NCI-H2227 treated with DMSO at 0.1 percent for 48 hours (cell line): ENCODE measurements at regions not wholly inside any gene's neighbourhood (a gene's known extent, or its start where the extent isn't known, plus 50 kb on each side); places are given as distances from the start of the nearest gene placed in this dataset.
"Not testable (repeated sequence)": the region's sequence is repeated elsewhere in the genome, so short reads cannot be mapped to it uniquely, and the experiment has no call there.

Source experiments
- DNase-seq: peaks from one replicate; lab custom pipeline; 2025; lab: John Stamatoyannopoulos, UW

GRCh38 chr6:144617708-144618107 is 332.6 kb downstream of the UTRN start:
- DNase-seq: no peak

- no peak for DNase-seq
Measured at GRCh38 chr6:144619966-144620365, 334.8 kb downstream of the UTRN start.

- DNase-seq: no peak
Measured at GRCh38 chr6:144621332-144621731, 336.2 kb downstream of the UTRN start.

- DNase-seq: no peak
Measured at GRCh38 chr6:144624246-144624645, 339.1 kb downstream of the UTRN start.

GRCh38 chr6:144624716-144625115 is 339.6 kb downstream of the UTRN start:
- no peak for DNase-seq

- no peak for DNase-seq
Measured at GRCh38 chr6:144630857-144631256, 345.7 kb downstream of the UTRN start.

GRCh38 chr6:144632266-144632665 is 347.1 kb downstream of the UTRN start:
- DNase-seq: no peak

- DNase-seq: no peak
Measured at GRCh38 chr6:144633886-144634285, 348.8 kb downstream of the UTRN start.

GRCh38 chr6:144634371-144634770 is 349.2 kb downstream of the UTRN start:
- no peak for DNase-seq

GRCh38 chr6:144635051-144635450 is 349.9 kb downstream of the UTRN start:
- DNase-seq: no peak

- not testable (repeated sequence) for DNase-seq
Measured at GRCh38 chr6:144636025-144636424, 350.9 kb downstream of the UTRN start.

- DNase-seq: no peak
Measured at GRCh38 chr6:144637541-144637940, 352.4 kb downstream of the UTRN start.

GRCh38 chr6:144639654-144640053 is 354.5 kb downstream of the UTRN start:
- DNase-seq: no peak

- DNase-seq: no peak
Measured at GRCh38 chr6:144641286-144641685, 356.2 kb downstream of the UTRN start.

- DNase-seq: no peak
Measured at GRCh38 chr6:144644776-144645175, 359.6 kb downstream of the UTRN start.

- no peak for DNase-seq
Measured at GRCh38 chr6:144646093-144647056, 361.2 kb downstream of the UTRN start.

GRCh38 chr6:144647406-144647964 is 362.4 kb downstream of the UTRN start:
- DNase-seq: no peak

GRCh38 chr6:144647971-144648651 is 363.0 kb downstream of the UTRN start:
- no peak for DNase-seq

GRCh38 chr6:144649085-144649484 is 363.9 kb downstream of the UTRN start:
- no peak for DNase-seq

- DNase-seq: no peak
Measured at GRCh38 chr6:144651234-144651633, 366.1 kb downstream of the UTRN start.

- DNase-seq: no peak
Measured at GRCh38 chr6:144652292-144652891, 367.3 kb downstream of the UTRN start.

GRCh38 chr6:144653885-144654505 is 368.9 kb downstream of the UTRN start:
- no peak for DNase-seq
